Femur (tissue), 1 donor: ENCODE measurements at regions not wholly inside any gene's neighbourhood (a gene's known extent, or its start where the extent isn't known, plus 50 kb on each side); places are given as distances from the start of the nearest gene placed in this dataset.
"Not testable (repeated sequence)": the region's sequence is repeated elsewhere in the genome, so short reads cannot be mapped to it uniquely, and the experiment has no call there.

Experiments
- DNase-seq: peaks from one replicate; pipeline ENCODE4 v3.0.0-alpha.2; 2017

GRCh38 chr13:70981219-70981618, 873.0 kb upstream of the KLHL1 start:
- not testable (repeated sequence) for DNase-seq

GRCh38 chr13:70969321-70969720, 861.1 kb upstream of the KLHL1 start:
- DNase-seq, result no peak

GRCh38 chr13:70967564-70967963, 859.3 kb upstream of the KLHL1 start:
- DNase-seq, result no peak

- DNase-seq, result no peak
These were observed 856.6 kb upstream of the KLHL1 start for GRCh38 chr13:70964874-70965273.

- DNase-seq, result no peak
These were observed 855.9 kb upstream of the KLHL1 start for GRCh38 chr13:70964124-70964523.

- peak; percentile 21 for DNase-seq
These were observed 852.7 kb upstream of the KLHL1 start for GRCh38 chr13:70960841-70961443.

- DNase-seq, result no peak
These were observed 851.0 kb upstream of the KLHL1 start for GRCh38 chr13:70959035-70959775.

- DNase-seq, result no peak
These were observed 847.6 kb upstream of the KLHL1 start for GRCh38 chr13:70955887-70956286.

GRCh38 chr13:70950664-70951063, 842.4 kb upstream of the KLHL1 start:
- no peak for DNase-seq

GRCh38 chr13:70945506-70945905, 837.3 kb upstream of the KLHL1 start:
- no peak for DNase-seq

- DNase-seq, result no peak
These were observed 833.2 kb upstream of the KLHL1 start for GRCh38 chr13:70941454-70941853.

- DNase-seq, result no peak
These were observed 830.2 kb upstream of the KLHL1 start for GRCh38 chr13:70938462-70938861.

- no peak for DNase-seq
These were observed 824.3 kb upstream of the KLHL1 start for GRCh38 chr13:70932511-70932910.

GRCh38 chr13:70923863-70924752, 815.9 kb upstream of the KLHL1 start:
- no peak for DNase-seq

- no peak for DNase-seq
These were observed 803.0 kb upstream of the KLHL1 start for GRCh38 chr13:70911286-70911685.

GRCh38 chr13:70908795-70909194, 800.5 kb upstream of the KLHL1 start:
- DNase-seq, result no peak

GRCh38 chr13:70905035-70905434, 796.8 kb upstream of the KLHL1 start:
- DNase-seq, result no peak

GRCh38 chr13:70896136-70896535, 787.9 kb upstream of the KLHL1 start:
- DNase-seq, result no peak

GRCh38 chr13:70895599-70895998, 787.3 kb upstream of the KLHL1 start:
- DNase-seq, result no peak

- no peak for DNase-seq
These were observed 786.0 kb upstream of the KLHL1 start for GRCh38 chr13:70894258-70894657.

GRCh38 chr13:70893832-70894231, 785.6 kb upstream of the KLHL1 start:
- no peak for DNase-seq

- DNase-seq, result no peak
These were observed 782.0 kb upstream of the KLHL1 start for GRCh38 chr13:70890289-70890688.

- no peak for DNase-seq
These were observed 780.9 kb upstream of the KLHL1 start for GRCh38 chr13:70889163-70889562.

GRCh38 chr13:70884196-70884595, 775.9 kb upstream of the KLHL1 start:
- DNase-seq, result no peak
